ENCODE measurements at regions not wholly inside any gene's neighbourhood (a gene's known extent, or its start where the extent isn't known, plus 50 kb on each side); places are given as distances from the start of the nearest gene placed in this dataset.
"Not testable (repeated sequence)": the region's sequence is repeated elsewhere in the genome, so short reads cannot be mapped to it uniquely, and the experiment has no call there.

GRCh38 chr20:53763707-53764414 lies 170.2 kb upstream of the ZNF217 start:
- no peak for DNase-seq (ENCODE audit: extremely low spot score, unreplicated experiment)
- Mint-ChIP-seq H3K9me3 (peaks cover 5% of the 10 kb centered on the region), H3K36me3 (no peaks in the 10 kb centered on the region), H3K27me3 (no peaks in the 10 kb centered on the region), H3K4me3 (peak overlapping the region; percentile 67), H3K27ac (peak overlapping the region; percentile 90), H3K4me1 (ENCODE audit: unreplicated experiment) (peaks cover 21% of the 10 kb centered on the region)
- TF ChIP-seq CTCF (conservative IDR thresholded peaks at IDR 0.05) = no peak

GRCh38 chr20:53762423-53762798 lies 168.8 kb upstream of the ZNF217 start:
- H3K4me1 Mint-ChIP-seq (ENCODE audit: unreplicated experiment) = peaks cover 22% of the 10 kb centered on the region
- H3K4me3 Mint-ChIP-seq; DNase-seq (ENCODE audit: extremely low spot score, unreplicated experiment); H3K27me3 Mint-ChIP-seq; H3K9me3 Mint-ChIP-seq; H3K36me3 Mint-ChIP-seq: not testable (repeated sequence)
- H3K27ac Mint-ChIP-seq = peak overlapping the region; percentile 51

- H3K4me3 Mint-ChIP-seq = no peak overlapping the region
- TF ChIP-seq CTCF (conservative IDR thresholded peaks at IDR 0.05) = no peak
- H3K9me3 Mint-ChIP-seq = peaks cover 5% of the 10 kb centered on the region
- no peak for DNase-seq (ENCODE audit: extremely low spot score, unreplicated experiment)
- no peaks in the 10 kb centered on the region for H3K36me3 Mint-ChIP-seq
- no peak overlapping the region for H3K27ac Mint-ChIP-seq
- H3K27me3 Mint-ChIP-seq = no peaks in the 10 kb centered on the region
- H3K4me1 Mint-ChIP-seq (ENCODE audit: unreplicated experiment) = peaks cover 28% of the 10 kb centered on the region
These were observed 166.4 kb upstream of the ZNF217 start for GRCh38 chr20:53760025-53760441.

- H3K36me3 Mint-ChIP-seq = no peaks in the 10 kb centered on the region
- no peaks in the 10 kb centered on the region for H3K27me3 Mint-ChIP-seq
- no peak overlapping the region for H3K4me3 Mint-ChIP-seq
- H3K9me3 Mint-ChIP-seq = no peaks in the 10 kb centered on the region
- TF ChIP-seq CTCF (conservative IDR thresholded peaks at IDR 0.05) = no peak
- peaks cover 35% of the 10 kb centered on the region for H3K4me1 Mint-ChIP-seq (ENCODE audit: unreplicated experiment)
- H3K27ac Mint-ChIP-seq = no peak overlapping the region
- no peak for DNase-seq (ENCODE audit: extremely low spot score, unreplicated experiment)
These were observed 163.9 kb upstream of the ZNF217 start for GRCh38 chr20:53757472-53757913.

- Mint-ChIP-seq H3K36me3 (no peaks in the 10 kb centered on the region), H3K27ac (peak overlapping the region; percentile 14), H3K4me1 (ENCODE audit: unreplicated experiment) (peaks cover 46% of the 10 kb centered on the region)
These were observed 162.3 kb upstream of the ZNF217 start for GRCh38 chr20:53755733-53756531.

More at GRCh38 chr20:53755733-53756531, 162.3 kb upstream of the ZNF217 start:
- DNase-seq (ENCODE audit: extremely low spot score, unreplicated experiment) = no peak
- Mint-ChIP-seq H3K27me3 (no peaks in the 10 kb centered on the region), H3K4me3 (no peak overlapping the region), H3K9me3 (no peaks in the 10 kb centered on the region)
- no peak for TF ChIP-seq CTCF (conservative IDR thresholded peaks at IDR 0.05)
